Glutamatergic neuron (in vitro differentiated cells): ENCODE measurements at regions not wholly inside any gene's neighbourhood (a gene's known extent, or its start where the extent isn't known, plus 50 kb on each side); places are given as distances from the start of the nearest gene placed in this dataset.

ENCODE experiments used
- DNase-seq: peaks from one replicate; pipeline ENCODE4 v3.0.0; 2022
- H3K27ac Mint-ChIP-seq: one replicate; pipeline ENCODE4 v1.8.0; 2020; ENCODE audit warnings: mild to moderate bottlenecking, mixed read lengths, inconsistent platforms; ENCODE audit not compliant: unreplicated experiment
- H3K27me3 Mint-ChIP-seq: one replicate; pipeline ENCODE4 v1.8.0; 2020; ENCODE audit warnings: mild to moderate bottlenecking, moderate library complexity, mixed read lengths, inconsistent platforms; ENCODE audit not compliant: unreplicated experiment
- H3K36me3 Mint-ChIP-seq: one replicate; pipeline ENCODE4 v1.8.0; 2020; ENCODE audit warnings: mild to moderate bottlenecking, mixed read lengths, inconsistent platforms; ENCODE audit not compliant: unreplicated experiment
- H3K4me1 Mint-ChIP-seq: one replicate; pipeline ENCODE4 v1.8.0; 2020; ENCODE audit warnings: mild to moderate bottlenecking, low read depth, mixed read lengths, inconsistent platforms; ENCODE audit not compliant: unreplicated experiment
- H3K4me3 Mint-ChIP-seq: one replicate; pipeline ENCODE4 v1.8.0; 2020; ENCODE audit warnings: mild to moderate bottlenecking, mixed read lengths, inconsistent platforms; ENCODE audit not compliant: unreplicated experiment
- H3K9me3 Mint-ChIP-seq: one replicate; pipeline ENCODE4 v1.8.0; 2020; ENCODE audit warnings: mild to moderate bottlenecking, moderate library complexity, mixed read lengths, inconsistent platforms; ENCODE audit not compliant: unreplicated experiment
- CTCF ChIP-seq: fragments of 200-600 bp; sonication (generic); IDR thresholded peaks from one replicate; pipeline ENCODE4 v1.5.0; 2021; ENCODE audit not compliant: partially characterized antibody, unreplicated experiment

- Mint-ChIP-seq H3K27me3 (peaks cover 1% of the 10 kb centered on the region), H3K4me3 (no peak overlapping the region), H3K4me1 (no peaks in the 10 kb centered on the region), H3K36me3 (no peaks in the 10 kb centered on the region), H3K9me3 (no peaks in the 10 kb centered on the region), H3K27ac (no peak overlapping the region)
- no peak for TF ChIP-seq CTCF
- no peak for DNase-seq
Observed at GRCh38 chr18:51453594-51453993, 256.1 kb upstream of the MEX3C start.

GRCh38 chr18:51458861-51459260 is 261.4 kb upstream of the MEX3C start:
- Mint-ChIP-seq H3K4me1 (no peaks in the 10 kb centered on the region), H3K27ac (no peak overlapping the region), H3K36me3 (no peaks in the 10 kb centered on the region), H3K4me3 (no peak overlapping the region), H3K9me3 (no peaks in the 10 kb centered on the region), H3K27me3 (peaks cover 1% of the 10 kb centered on the region)
- no peak for DNase-seq
- no peak for TF ChIP-seq CTCF

- Mint-ChIP-seq H3K27ac (no peak overlapping the region), H3K9me3 (no peaks in the 10 kb centered on the region), H3K4me1 (no peaks in the 10 kb centered on the region), H3K27me3 (peaks cover 1% of the 10 kb centered on the region), H3K4me3 (no peak overlapping the region), H3K36me3 (no peaks in the 10 kb centered on the region)
- no peak for TF ChIP-seq CTCF
- no peak for DNase-seq
Observed at GRCh38 chr18:51461956-51462355, 264.5 kb upstream of the MEX3C start.

- Mint-ChIP-seq H3K36me3 (no peaks in the 10 kb centered on the region), H3K27ac (no peak overlapping the region), H3K9me3 (peaks cover under 1% of the 10 kb centered on the region), H3K27me3 (no peaks in the 10 kb centered on the region), H3K4me3 (no peak overlapping the region), H3K4me1 (no peaks in the 10 kb centered on the region)
- DNase-seq: no peak
- no peak for TF ChIP-seq CTCF
Observed at GRCh38 chr18:51463483-51464136, 266.1 kb upstream of the MEX3C start.

GRCh38 chr18:51478908-51479307 is 281.4 kb upstream of the MEX3C start:
- no peak for TF ChIP-seq CTCF
- H3K27me3 Mint-ChIP-seq: no peaks in the 10 kb centered on the region
- H3K4me1 Mint-ChIP-seq: peaks cover 2% of the 10 kb centered on the region

More at GRCh38 chr18:51478908-51479307, 281.4 kb upstream of the MEX3C start:
- Mint-ChIP-seq H3K36me3 (no peaks in the 10 kb centered on the region), H3K9me3 (peaks cover 5% of the 10 kb centered on the region), H3K4me3 (no peak overlapping the region), H3K27ac (no peak overlapping the region)
- DNase-seq: no peak
